Neural progenitor cell (in vitro differentiated cells): ENCODE measurements at regions not wholly inside any gene's neighbourhood (a gene's known extent, or its start where the extent isn't known, plus 50 kb on each side); places are given as distances from the start of the nearest gene placed in this dataset.

Source experiments
- EZH2 ChIP-seq: fragments of 200-600 bp; sonication (generic); IDR thresholded peaks from 2 replicates; pipeline ENCODE4 v1.6.1; 2017; ENCODE audit warnings: antibody characterized with exemption, mild to moderate bottlenecking, moderate library complexity
- EZH2phosphoT487 ChIP-seq: fragments of 200-600 bp; sonication (generic); IDR thresholded peaks from 2 replicates; pipeline ENCODE4 v1.6.1; 2017; ENCODE audit warnings: antibody characterized with exemption
- TF ChIP-seq, protein P1 (sequence below): fragments of 200-600 bp; sonication (generic); IDR thresholded peaks from 2 replicates; pipeline ENCODE4 v1.5.1; 2017; ENCODE audit warnings: antibody characterized with exemption, mild to moderate bottlenecking

DNA sequence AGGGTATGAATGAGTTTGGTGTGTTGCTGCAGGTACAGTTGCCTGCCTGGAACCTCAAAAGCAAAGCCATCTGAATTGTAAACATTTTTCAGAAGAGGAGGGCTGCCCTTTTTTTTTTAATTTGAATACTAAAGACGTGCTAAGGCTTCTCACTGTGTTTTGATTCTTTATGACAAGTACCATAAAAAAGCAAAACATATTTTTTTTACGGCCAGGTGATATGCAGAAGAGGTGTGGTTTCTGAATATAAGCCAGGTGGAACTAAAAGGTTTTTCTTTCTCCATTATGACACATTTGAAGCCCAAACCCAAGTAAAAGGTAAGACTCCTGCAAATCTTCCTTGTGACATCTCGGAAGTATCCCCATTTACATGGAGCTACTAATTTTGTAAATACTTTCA, 246.3 kb downstream of the IRS1 start:
- TF ChIP-seq, protein P1, sequence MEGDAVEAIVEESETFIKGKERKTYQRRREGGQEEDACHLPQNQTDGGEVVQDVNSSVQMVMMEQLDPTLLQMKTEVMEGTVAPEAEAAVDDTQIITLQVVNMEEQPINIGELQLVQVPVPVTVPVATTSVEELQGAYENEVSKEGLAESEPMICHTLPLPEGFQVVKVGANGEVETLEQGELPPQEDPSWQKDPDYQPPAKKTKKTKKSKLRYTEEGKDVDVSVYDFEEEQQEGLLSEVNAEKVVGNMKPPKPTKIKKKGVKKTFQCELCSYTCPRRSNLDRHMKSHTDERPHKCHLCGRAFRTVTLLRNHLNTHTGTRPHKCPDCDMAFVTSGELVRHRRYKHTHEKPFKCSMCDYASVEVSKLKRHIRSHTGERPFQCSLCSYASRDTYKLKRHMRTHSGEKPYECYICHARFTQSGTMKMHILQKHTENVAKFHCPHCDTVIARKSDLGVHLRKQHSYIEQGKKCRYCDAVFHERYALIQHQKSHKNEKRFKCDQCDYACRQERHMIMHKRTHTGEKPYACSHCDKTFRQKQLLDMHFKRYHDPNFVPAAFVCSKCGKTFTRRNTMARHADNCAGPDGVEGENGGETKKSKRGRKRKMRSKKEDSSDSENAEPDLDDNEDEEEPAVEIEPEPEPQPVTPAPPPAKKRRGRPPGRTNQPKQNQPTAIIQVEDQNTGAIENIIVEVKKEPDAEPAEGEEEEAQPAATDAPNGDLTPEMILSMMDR: no peak
- no peak for TF ChIP-seq EZH2
- no peak for TF ChIP-seq EZH2phosphoT487
